DMS53 (cell line): ENCODE measurements at regions not wholly inside any gene's neighbourhood (a gene's known extent, or its start where the extent isn't known, plus 50 kb on each side); places are given as distances from the start of the nearest gene placed in this dataset.
A peak's percentile ranks its signal among the peaks of the same experiment; 100 is the strongest.
"Not testable (repeated sequence)": the region's sequence is repeated elsewhere in the genome, so short reads cannot be mapped to it uniquely, and the experiment has no call there.

Experiments
- DNase-seq: peaks from one replicate; lab custom pipeline; 2025; lab: John Stamatoyannopoulos, UW

DNA sequence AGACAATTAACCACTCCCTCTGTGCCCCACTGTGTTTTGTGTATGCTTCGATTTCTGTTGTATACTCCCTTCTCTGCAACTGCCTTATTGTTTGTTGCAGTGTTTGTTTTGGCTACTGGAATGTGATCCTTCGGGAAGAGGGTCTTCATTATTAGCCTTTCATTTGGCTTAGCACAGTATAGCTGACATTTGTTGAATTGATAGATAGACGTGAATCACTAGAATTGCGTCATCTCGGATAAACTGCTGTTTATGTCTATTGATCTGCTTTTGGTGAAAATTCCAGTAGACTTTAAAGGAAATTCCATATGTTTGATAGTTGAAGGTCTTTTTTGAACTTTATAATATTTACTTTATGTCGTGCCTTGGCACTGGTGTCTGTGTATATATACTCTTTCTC, 189.9 kb upstream of the EYA4 start:
- DNase-seq: no peak

DNA sequence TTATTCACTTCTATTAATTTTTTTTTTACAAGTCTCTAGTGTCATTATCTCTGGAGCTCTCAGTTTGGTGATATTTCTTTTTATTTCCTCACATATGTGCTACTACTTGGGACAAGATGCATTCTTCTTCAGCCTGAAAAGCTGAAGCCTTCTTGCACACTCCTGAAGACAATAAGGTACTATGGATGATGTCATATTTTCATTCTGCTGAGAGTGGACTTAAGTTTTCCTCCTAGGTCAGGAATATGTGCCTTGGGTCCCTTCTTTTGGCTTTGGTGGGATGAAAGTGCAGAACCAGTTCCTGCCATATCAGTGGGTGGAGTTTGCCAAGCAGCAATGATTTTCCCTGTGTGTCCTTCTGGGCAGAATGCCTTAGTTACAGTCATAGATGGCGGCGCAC, 188.7 kb upstream of the EYA4 start:
- DNase-seq: no peak

DNA sequence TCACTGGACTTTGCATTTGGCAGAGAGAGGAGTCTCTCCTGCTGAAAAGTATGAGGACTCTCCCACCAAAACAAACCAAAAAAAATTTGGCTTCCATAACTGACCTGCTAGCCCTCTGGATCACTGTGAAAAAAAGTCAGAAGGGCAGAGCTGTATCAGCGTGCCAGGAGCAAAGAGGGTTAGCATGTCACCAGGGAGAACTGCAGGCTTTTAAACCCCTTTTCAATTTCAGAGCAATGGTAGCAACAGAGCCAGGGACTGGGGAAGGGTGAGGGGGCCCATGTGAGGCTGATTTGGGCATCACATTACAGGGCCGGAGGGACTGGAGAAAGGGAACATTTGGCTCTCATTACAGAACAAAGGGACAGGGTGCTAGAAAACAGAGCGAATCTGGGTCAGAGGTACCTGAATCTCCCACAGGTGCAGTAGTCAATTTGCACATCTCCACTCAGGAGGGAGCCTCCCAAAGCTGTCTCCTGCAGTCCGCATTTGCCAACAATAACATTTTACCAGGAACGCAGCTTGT, 185.7 kb upstream of the EYA4 start:
- no peak for DNase-seq

DNA sequence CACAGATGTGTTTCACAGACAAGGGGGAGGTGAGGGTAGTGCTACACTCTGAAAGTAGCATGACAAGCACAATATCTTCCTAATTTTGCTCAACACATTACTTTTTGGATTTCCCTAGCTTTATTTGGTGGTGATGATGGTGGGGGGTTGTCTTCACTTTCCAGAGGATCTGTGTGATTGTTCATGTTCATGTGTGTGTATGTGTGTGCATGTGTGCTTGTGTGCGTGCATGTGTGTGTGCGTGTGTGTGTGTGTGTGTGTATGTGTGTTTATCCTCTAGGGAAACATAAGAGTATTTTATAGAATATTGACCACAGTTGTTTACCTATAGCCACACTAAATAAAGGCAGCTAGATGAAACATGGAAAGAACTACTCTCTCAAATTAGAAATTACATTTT, 183.8 kb upstream of the EYA4 start:
- DNase-seq: no peak

DNA sequence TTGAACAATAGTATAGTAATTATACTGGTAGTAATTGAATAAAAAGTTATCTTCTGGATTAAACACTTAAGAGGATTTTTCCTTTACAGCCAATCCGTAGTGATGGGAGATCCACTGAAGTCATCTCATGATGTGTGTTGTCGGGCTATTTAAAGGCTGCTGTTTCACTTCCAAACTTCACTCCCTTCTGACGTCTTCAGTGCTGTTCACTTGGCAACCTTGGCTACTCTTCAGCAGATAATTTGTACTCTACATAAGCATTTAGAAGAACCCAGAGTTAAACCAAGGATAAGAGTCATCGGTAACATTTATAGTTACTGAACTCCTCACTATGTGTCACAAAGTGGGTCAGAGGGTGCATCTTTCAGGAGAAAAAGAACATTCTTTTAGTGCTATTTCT, 179.1 kb upstream of the EYA4 start:
- DNase-seq: no peak

DNA sequence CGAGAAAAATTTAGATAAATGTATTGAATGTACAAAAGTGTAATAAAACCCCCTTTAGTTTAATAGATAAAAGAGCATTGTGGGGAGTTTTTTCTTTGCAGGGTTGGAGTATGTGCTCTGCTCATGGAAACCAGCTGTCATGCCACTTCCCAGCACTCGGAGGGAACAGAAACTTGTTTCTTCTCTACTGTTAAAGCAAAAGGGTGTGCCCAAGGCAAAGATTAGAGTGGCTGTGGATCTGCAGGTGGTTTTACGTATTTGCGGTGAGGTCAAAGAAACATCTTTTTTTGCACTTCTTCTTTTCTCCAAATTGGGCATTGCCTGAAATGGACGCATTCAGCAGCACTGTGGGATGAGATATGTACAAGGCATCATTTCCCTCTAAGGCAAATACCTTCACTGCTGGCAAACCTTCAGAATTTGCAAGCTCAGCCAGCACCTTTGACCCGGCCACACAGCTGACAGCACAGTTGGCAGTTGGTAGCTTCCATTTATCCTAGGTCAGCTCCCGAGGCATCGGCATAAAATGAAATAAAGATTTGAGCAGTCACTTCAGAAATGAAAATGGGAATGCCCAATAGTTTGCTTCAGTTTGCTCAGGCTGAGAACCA, 178.4 kb upstream of the EYA4 start:
- DNase-seq: no peak

DNA sequence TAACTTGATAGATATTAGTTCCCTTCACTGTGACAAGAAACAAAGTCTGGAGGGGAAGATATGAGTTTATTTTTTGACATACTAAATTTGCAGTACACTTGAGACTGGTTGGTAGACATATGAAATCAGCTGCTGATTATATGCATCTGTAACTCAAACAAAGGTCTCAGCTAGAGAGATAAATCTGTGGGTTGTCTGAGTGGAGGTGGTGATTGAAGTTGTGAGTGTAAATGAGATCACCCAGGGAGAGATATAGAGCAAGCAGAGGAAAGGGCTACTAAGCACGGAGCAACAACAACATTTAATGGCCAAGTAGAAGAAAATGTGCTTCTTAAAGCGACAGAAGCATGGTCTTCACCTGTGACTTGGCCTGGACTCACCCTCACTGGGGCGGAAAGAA, 173.2 kb upstream of the EYA4 start:
- no peak for DNase-seq

DNA sequence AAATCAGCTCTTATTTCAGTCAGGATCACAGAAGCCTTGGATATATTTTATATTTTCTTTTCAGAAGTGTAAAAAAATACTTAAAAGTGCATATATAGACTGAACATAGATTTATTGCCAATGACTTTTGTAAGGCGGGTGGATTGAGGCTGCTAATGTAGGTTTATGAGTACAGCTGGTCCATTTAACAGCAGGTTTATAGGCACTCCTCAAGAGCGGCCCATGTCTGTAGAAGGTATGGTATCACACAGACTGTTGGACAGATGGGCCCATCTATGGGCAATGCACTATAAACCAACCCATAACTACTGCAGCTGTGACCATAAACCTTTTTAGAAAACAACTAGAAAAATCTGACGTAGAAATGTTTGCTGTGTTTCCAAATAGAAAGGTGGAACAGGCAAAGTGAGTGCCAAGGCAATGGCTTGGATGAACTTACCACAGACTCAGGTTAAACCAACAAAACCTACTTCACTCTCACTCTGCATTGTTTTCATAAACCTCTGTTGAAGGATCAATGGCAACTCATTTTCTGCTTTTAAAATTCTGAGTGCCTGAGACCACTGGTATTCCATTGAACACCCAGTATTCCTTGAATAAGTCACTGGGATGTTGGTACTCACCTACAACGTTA, 170.6 kb upstream of the EYA4 start:
- DNase-seq: no peak

DNA sequence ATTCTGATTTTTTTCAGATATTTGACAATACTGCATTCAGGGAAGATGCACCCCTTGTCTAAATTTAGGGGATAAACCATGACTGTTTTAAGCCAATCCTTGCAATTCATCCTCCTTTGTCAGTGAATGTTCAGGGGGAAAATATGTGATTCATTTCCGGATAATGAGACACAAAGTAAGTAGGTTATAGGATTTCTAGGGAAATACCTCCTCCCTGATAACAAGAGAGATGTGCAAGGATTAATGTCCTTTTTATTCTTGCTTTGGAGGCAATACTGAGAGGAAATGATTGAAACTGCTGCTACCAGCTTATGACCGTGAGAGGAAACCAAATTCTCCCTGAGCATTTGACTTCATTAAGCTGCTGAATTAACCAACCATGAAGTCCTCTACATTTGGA, 161.3 kb upstream of the EYA4 start:
- DNase-seq: no peak

DNA sequence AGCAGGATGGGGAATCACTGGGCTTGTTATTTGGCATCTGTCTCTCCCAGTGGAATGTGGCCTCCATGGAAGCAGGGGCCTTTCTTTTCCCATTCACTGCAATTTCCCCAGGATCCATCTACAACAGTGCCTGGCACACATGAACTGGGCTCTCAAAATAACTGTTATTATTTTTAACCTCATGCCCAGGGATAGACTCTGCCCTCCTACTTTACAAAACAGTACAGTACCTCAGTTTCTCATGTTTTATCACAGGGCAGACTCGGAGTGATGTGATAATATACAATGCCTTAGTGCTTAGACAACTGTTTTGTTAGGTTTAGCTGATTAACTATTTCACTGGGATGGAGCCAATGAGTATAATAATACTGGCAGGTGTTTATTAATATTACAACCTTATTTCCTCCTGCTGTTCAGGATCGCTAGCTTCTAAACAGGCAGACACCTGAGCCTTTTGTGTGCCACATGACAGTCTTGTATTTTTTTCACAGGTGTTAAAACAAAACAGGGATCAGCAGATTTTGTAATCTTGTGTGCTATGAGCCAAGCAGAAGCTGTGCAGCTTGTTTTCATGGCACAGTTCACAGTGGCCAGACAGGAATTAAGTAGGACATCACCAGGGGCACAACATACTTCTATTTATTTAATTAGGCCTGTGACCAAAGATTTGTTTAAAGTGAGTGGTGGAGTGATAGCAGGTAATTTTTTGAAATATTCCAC, 157.7 kb upstream of the EYA4 start:
- DNase-seq: peak; percentile 49

DNA sequence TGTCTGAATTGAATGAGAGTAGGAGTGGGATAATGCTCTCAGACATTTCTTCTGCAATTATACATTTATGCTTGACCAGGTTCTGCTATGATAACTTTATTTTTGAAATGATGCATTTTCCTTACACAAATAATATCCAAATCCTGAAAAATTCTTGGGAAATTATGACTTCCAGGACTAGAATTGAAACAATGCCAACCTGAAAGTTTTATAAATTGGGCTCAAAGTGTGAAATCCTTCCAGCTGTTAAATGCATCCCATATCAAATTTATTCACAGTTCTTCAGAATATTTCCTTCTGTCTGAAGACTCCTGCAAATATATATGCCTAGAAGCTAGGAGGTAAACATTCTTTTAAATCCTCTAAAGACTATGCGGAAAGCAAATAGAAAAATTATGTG, 155.7 kb upstream of the EYA4 start:
- DNase-seq: no peak

DNA sequence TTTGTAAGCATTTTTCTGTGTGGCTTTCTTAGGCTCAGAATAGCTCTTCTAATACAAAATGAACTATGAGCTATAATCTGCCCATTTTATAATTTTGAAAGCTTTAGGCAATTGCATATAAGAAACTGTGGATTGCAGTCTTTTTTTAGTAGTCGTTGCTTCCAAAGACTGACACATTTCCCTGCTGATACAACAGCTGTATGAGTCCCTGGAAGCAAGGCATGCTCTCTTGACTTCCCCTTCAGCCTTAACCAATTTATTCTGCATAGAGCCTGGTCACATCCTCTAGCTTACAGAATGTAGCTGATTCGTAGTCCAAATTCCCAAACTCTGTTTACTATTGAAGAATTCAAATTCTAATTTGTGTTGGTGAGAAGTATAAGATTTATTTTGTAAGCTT, 155.3 kb upstream of the EYA4 start:
- peak; percentile 2 for DNase-seq

DNA sequence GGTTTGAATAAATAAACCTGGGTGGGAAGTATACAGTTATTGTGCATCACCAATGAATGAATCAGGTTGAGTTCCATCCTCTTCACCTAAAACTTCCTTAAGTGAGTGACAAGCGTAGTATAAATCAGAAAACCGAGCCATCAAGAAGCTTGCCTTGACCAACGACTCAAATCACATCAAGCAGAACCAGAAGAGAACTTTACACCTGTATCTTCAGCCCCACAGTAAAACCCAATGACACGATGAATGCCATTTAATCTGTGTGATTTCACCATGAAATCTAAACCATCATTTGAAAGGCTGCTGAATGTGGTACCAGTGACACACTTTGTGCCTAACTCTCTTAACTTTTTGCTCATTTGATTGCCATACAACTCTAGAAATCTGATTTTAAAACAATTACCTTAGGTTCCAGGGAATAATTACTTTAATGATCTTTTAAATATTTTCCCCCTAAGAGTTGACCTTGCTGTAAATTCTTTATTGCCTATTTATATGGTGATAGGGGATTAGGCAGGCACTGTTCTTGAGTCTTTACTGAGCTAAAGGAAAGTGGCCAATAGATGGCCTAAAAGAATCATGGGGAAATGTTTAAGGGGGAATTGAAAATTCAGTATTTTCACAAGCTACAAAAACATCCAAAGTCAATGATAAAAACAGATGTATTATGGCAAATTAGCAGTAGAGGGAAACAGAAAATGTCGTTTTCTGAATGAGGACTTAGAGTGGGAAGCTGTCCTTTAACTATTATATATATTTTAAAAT, 152.0 kb upstream of the EYA4 start:
- no peak for DNase-seq

DNA sequence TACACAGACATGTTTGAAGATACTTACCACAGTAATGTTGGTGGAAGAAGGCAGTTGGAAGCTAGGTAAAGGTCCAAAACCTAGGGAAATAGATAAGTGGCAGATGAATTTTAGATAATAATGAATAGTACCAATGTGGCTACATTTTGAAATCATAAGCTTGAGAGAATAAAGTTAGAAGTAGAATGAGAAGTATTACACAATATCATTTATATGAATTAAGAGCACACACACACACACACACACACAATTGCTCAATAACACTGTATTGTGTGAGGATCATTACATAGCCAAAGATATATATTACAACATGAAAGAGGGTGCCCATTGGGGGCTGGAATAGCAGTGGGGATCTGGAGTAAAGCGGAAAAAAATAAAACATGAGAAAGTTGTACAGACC, 149.0 kb upstream of the EYA4 start:
- DNase-seq: no peak

DNA sequence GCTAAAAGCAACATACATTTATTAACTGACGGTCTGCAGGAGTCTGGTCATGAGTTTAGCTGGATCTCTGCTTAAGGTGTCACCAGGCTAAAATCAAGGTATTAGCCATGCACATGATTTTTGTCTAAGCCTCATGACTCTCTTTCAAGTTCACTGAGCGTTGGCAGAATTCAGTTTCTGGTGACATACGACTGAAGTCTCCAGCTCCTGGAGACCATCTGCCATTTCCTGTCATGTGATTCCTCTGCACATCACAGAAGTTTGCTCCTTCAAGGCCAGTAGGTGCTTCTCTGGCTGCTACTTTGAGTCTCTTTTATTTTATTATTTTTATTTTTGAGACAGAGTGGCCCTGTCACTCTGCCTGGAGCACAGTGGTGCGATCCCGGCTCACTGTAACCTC, 148.4 kb upstream of the EYA4 start:
- no peak for DNase-seq

DNA sequence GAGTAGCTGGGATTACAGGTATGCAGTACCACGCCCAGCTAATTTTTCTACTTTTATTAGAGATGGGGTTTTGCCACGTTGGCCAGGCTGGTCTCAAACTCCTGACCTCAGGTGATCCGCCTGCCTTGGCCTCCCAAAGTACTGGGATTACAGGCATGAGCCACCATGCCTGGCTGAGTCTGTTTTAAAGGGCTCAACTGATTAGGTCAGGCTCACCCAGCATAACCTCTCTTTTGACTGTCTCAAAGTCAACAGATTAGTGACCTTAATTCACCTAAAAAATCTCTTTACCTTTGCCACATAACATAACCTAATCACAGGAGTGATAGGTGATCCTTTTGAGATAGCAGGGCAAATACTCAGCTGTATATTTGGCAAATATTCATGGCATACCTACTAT, 147.9 kb upstream of the EYA4 start:
- DNase-seq: not testable (repeated sequence)

DNA sequence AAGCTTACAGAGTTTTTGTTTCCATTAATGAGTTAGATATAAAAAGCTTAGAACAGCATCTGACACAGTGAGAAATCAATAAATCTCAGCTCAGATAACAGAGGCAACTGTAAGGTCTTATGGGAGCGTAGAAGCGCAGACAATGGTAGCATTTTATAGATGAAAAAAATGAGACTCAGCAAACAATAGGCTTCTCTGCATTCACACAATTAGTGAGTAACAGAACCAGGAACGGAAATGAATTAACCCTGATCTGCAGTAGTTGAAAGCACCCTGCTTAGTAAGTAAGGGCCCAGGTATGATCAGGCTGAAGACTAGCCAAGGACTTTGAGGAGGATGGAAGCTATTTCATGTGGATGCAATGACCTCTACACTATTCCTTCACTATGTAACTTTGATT, 147.2 kb upstream of the EYA4 start:
- no peak for DNase-seq

DNA sequence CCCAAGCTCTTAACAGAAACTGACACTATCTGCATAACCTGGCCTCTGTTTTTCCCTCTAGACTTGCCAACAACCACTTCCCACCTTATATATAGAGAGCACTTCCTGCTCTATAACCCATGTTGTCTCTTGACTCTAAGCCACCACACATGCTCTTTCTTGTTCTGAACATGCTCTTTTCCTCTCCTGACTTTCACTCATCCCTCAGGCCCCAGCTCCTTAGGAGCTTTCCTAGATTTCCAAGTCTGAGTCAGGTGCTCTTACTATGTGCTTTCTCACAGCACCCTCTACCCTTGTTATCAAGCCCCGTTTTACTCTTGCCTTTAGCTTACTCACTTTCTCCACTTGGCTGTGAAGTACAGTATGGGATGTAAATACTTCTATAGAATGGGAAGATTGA, 143.9 kb upstream of the EYA4 start:
- DNase-seq: no peak

DNA sequence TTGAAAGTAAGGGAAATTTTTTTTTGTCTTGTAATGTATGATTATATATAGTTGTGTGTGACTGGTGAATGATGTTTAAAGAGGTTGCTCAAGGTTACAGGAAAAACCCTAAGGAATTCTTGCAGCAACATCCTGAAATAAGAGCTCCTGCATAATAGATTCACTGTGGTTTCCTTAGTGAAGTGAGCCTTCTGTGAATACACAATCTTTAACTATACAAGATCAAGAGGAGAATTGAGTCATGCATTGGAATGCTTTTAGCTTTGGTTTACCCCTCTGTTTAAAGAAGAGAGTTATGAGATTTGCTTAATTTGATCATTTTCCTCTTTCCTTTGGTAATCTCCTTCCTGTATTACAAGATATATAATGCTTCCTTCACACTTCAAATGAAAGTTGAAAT, 141.6 kb upstream of the EYA4 start:
- peak; percentile 12 for DNase-seq

DNA sequence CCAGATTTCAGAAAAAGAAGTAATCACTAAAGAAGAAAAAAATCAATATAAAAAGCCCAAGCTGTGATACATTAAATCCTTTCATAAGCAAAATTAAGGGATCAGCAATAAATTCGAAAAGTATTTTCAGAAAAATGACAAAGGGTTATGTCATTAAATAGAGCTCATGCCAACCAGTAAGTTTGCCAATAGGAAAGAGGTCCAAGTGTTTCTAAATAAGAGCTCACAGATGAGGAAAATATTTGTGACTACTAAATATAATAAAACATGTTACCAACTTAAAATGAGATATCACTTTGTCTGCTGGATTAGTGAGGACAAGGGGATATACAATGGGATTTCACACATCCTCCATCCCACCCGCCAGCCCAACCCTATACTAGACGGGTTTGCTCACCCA, 140.3 kb upstream of the EYA4 start:
- DNase-seq: no peak

DNA sequence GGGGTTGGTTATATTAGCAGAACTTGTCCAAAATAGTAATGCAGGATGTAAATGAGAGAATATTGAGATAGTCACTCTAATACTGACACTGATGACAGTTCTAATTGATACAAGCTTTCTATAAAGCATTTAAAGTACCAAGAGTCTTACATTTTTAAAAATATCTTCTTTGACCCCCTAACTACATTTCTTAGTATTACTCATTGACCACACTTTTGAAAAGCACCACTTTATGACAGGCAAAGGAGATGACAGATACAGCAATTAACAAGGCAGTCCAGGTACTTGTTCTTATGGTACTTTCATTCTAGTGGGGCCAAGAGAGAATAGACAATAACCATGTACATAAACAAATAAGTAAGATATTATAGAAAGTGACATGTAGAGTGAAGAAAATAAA, 139.4 kb upstream of the EYA4 start:
- no peak for DNase-seq

DNA sequence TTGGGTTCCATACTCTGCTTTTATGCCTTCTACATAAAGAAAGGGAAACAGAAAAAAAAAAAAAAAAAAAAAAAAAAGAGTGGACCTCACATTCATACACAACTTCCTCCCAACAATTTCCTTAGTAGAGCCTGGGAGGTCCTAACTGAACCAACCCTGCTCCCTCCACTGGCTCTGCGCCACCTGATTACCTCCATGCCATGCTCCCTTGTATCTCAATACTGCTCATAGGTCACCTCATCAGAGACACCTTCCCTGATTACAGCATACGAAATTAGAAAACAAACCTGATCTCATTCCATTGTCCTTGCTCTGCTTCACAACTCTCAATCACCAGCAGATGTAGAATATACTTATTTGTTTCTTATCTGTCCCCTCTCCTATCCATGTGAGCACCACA, 134.2 kb upstream of the EYA4 start:
- DNase-seq: no peak

DNA sequence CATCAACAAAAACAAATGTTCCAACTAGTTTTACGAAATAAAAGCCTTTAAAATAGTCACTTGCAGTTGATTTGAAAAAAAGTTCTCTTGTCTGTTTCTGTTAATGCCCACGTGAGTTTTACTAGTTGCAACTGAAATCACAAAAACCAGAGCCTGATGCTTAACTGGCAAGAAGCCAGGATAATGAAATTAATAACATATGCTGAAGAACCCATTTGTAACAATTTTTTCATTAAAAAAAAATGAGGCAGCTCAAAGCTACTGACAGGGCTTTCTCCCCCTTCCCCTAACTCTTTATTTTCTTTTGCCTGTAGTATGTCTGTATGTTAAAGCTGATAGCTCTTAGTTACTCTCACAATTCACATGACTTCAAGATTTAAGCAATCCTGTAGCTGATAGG, 132.7 kb upstream of the EYA4 start:
- no peak for DNase-seq
